Mucosa of descending colon (tissue), 3 donors: ENCODE measurements at regions not wholly inside any gene's neighbourhood (a gene's known extent, or its start where the extent isn't known, plus 50 kb on each side); places are given as distances from the start of the nearest gene placed in this dataset.

Source experiments
- ATAC-seq: fragments of 200-7000 bp; cut with Tn5 transposase; one replicate; pipeline ENCODE4 v1.9.1; 2020; ENCODE audit warnings: mild to moderate bottlenecking, moderate library complexity
- DNase-seq, 3 donors: peaks; one replicate each; pipeline ENCODE4 v3.0.0-alpha.2; 2020
- H3K36me3 ChIP-seq: fragments of 200-600 bp; one replicate; pipeline ENCODE4 v1.8.0; 2021; ENCODE audit warnings: low read depth, mild to moderate bottlenecking
- H3K4me1 ChIP-seq: fragments of 200-600 bp; one replicate; pipeline ENCODE4 v1.8.0; 2021; ENCODE audit warnings: low read depth, mild to moderate bottlenecking
- H3K4me3 ChIP-seq: fragments of 200-600 bp; one replicate; pipeline ENCODE4 v1.8.0; 2021; ENCODE audit warnings: mild to moderate bottlenecking
- H3K9me3 ChIP-seq: fragments of 200-600 bp; one replicate; pipeline ENCODE4 v1.8.0; 2021; ENCODE audit warnings: mild to moderate bottlenecking
- CTCF ChIP-seq: fragments of 200-600 bp; IDR thresholded peaks from one replicate; pipeline ENCODE4 v1.8.0; 2022; ENCODE audit warnings: antibody characterized with exemption, mild to moderate bottlenecking
- intact Hi-C, 2 donors: fragments of 100-400 bp; cut with DNase I in 1 of 2; cut with micrococcal nuclease in 1 of 2; formaldehyde crosslinking; loops; one replicate each; pipeline versions ENCODE4 v1.11.0 to v1.11.1; 2022; cut with DNase I, micrococcal nuclease
- donor health status: DM: no; HTN: no; CAD: no; lungs with moderate emphysema.
- donor health status: DM: no; HTN: no; CAD: no.
- donor health status: DM: no; HTN: yes; CAD: no.

- Histone ChIP-seq H3K4me1 (no peaks in the 10 kb centered on the region), H3K4me3 (no peak overlapping the region), H3K9me3 (no peaks in the 10 kb centered on the region), H3K36me3 (no peaks in the 10 kb centered on the region)
- ATAC-seq (no peak), DNase-seq (no peak)
- intact Hi-C loops, result no loop called here
- TF ChIP-seq CTCF, result no peak
Measured at GRCh38 chr20:59382157-59382725, 81.8 kb downstream of the EDN3 start.

GRCh38 chr20:59382907-59383306 lies 82.5 kb downstream of the EDN3 start:
- DNase-seq (no peak), ATAC-seq (no peak)
- Histone ChIP-seq H3K4me3 (no peak overlapping the region), H3K4me1 (no peaks in the 10 kb centered on the region), H3K9me3 (no peaks in the 10 kb centered on the region), H3K36me3 (no peaks in the 10 kb centered on the region)
- no peak for TF ChIP-seq CTCF
- intact Hi-C loops, result no loop called here

GRCh38 chr20:59385038-59385437 lies 84.6 kb downstream of the EDN3 start:
- intact Hi-C loops, result no loop called here
- DNase-seq (no peak), ATAC-seq (no peak)
- no peak for TF ChIP-seq CTCF
- Histone ChIP-seq H3K9me3 (no peaks in the 10 kb centered on the region), H3K4me3 (no peak overlapping the region), H3K4me1 (no peaks in the 10 kb centered on the region), H3K36me3 (no peaks in the 10 kb centered on the region)

GRCh38 chr20:59385480-59385879 lies 85.1 kb downstream of the EDN3 start:
- peak; percentile 38 for ATAC-seq
- Histone ChIP-seq H3K36me3 (no peaks in the 10 kb centered on the region), H3K9me3 (no peaks in the 10 kb centered on the region), H3K4me3 (no peak overlapping the region), H3K4me1 (no peaks in the 10 kb centered on the region)
- TF ChIP-seq CTCF, result no peak
- intact Hi-C loops, result no loop called here
- no peak for DNase-seq

- Histone ChIP-seq H3K4me1 (no peaks in the 10 kb centered on the region), H3K36me3 (no peaks in the 10 kb centered on the region), H3K9me3 (no peaks in the 10 kb centered on the region), H3K4me3 (no peak overlapping the region)
- ATAC-seq, result no peak
- no peak for DNase-seq
- intact Hi-C loops, result no loop called here
- no peak for TF ChIP-seq CTCF
Measured at GRCh38 chr20:59386809-59387208, 86.4 kb downstream of the EDN3 start.

- no peak overlapping the region for H3K4me3 ChIP-seq
- no peak for ATAC-seq
- no peaks in the 10 kb centered on the region for H3K4me1 ChIP-seq
- no peaks in the 10 kb centered on the region for H3K36me3 ChIP-seq
- intact Hi-C loops, result no loop called here
- no peaks in the 10 kb centered on the region for H3K9me3 ChIP-seq
- no peak for DNase-seq
- no peak for TF ChIP-seq CTCF
Measured at GRCh38 chr20:59387891-59388290, 87.5 kb downstream of the EDN3 start.
